ENCODE measurements at regions not wholly inside any gene's neighbourhood (a gene's known extent, or its start where the extent isn't known, plus 50 kb on each side); places are given as distances from the start of the nearest gene placed in this dataset.

- TF ChIP-seq EZH2 (IDR thresholded peaks at IDR 0.05; ENCODE audit: borderline replicate concordance, low read depth, low read length, poor library complexity, severe bottlenecking), result no peak
- TF ChIP-seq, protein P1, sequence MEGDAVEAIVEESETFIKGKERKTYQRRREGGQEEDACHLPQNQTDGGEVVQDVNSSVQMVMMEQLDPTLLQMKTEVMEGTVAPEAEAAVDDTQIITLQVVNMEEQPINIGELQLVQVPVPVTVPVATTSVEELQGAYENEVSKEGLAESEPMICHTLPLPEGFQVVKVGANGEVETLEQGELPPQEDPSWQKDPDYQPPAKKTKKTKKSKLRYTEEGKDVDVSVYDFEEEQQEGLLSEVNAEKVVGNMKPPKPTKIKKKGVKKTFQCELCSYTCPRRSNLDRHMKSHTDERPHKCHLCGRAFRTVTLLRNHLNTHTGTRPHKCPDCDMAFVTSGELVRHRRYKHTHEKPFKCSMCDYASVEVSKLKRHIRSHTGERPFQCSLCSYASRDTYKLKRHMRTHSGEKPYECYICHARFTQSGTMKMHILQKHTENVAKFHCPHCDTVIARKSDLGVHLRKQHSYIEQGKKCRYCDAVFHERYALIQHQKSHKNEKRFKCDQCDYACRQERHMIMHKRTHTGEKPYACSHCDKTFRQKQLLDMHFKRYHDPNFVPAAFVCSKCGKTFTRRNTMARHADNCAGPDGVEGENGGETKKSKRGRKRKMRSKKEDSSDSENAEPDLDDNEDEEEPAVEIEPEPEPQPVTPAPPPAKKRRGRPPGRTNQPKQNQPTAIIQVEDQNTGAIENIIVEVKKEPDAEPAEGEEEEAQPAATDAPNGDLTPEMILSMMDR (conservative IDR thresholded peaks at IDR 0.05; ENCODE audit: low read depth, low read length), result no peak
Measured at GRCh38 chr5:133870661-133871060, 97.8 kb downstream of the C5orf15 start.
